HG02763 (cell line): ENCODE measurements at regions not wholly inside any gene's neighbourhood (a gene's known extent, or its start where the extent isn't known, plus 50 kb on each side); places are given as distances from the start of the nearest gene placed in this dataset.

Experiments
- ATAC-seq: cut with Tn5 transposase; IDR thresholded peaks from one replicate; pipeline ENCODE4 v1.9.1; 2021; ENCODE audit warnings: mild to moderate bottlenecking, moderate library complexity; ENCODE audit not compliant: unreplicated experiment

DNA sequence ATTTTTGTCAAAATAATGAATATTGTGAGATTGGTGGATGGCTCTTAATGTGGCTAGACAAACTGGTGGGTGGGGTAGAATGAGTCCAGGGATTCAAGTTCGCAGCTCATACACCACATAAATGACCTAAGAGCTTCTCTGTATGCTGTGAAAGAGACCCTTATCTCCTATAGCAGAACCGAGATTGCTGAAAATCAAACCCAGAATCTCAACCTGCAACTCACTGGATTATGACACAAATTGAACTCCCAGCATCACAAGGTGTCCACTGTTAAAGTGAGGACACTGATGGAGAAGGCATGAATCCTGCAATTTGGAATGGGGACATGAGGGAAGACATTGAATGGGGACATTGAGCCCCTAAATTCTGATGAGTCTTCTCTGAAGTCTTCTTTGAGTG is 51.3 kb upstream of the CNKSR3 start:
- no peak for ATAC-seq

DNA sequence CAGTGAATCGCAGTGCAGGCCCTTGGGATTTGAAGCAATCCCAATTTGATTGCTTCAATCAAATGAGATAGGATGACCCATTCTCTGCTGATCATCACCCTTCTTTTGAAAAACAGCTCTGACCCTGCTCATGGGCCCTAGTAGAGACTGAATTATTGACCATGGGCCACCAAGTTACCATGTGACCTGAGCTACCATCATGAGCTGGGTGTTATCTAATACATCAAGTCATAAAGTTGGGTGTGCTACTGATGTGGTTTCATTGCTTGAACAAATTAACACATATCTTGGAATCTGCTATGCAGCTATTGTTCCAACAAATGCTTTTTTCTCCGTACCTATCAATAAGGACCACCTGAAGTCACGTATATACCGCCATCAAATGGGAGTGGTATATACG is 54.8 kb upstream of the CNKSR3 start:
- ATAC-seq = no peak

DNA sequence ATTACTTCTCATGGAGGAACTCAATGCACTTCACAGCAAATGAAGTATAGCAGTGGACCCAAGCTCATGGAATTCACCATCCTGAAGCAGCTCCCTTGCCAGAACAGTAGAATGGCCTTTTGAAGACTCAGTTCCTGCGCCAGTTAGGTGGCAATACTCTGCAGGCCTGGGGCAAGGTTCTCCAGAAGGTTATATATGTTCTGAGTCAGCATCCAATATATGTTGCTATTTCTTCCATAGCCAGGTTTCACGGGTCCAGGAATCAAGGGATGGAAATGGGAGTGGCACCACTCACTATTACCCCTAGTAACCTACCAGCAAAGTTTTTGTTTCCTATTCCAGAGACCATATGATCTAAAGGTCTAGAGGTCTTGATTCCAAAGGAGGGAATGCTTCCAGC is 56.4 kb upstream of the CNKSR3 start:
- no peak for ATAC-seq

DNA sequence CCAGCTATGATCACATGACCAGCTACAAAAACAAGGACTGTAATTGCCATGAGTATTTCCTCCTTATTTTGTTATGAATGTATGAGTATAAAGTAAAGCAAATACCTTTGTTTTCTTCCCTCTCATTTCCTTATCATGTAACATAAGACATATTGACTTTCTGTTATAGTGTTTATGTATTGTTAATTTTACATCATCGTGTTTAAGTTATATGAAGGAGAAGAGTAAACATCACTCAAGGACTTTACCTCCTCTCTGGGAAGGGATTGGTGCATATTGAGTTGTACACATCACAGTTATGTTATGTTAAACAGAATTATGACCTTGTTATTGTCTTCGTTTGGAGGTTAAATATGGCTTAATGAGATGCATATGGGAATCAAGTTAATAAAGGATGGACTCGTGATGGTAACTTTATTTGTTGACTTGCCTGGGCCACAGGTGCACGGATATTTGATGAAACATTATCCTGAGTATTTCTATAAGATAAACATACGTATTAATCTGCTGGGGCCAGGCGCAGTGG is 57.3 kb upstream of the CNKSR3 start:
- ATAC-seq = no peak

DNA sequence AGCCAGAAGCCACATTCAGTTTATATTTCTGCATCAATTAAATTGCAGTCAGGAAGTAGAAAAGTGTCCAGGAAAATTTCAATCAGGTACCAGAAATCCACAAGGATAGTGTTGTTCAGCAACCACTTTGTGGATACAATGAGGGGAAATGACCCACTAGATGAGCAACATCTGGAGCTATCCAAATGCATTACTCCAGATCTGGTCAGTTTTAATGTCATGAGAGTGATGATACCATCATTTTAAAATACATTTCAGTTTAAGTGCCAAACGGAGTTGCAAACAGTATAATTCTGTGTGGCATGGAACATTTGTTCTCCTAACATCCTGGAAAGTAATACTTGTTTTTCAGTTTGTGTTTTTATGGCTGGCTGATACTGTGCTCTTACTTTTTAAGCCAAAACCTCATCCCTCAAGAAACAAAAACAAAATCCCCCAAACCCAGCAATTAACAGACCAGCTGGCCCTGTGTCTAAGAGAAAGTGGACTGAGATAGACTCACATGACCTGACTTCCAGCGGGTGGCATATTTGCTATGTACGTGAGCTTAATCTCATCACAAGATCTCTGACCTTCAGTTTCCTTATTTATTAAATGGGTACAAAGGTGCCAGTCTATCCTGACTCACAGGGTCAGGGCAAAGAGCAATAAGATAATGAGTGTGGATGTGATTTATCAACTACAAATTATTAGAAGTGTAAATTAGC is 58.8 kb upstream of the CNKSR3 start:
- ATAC-seq = no peak

DNA sequence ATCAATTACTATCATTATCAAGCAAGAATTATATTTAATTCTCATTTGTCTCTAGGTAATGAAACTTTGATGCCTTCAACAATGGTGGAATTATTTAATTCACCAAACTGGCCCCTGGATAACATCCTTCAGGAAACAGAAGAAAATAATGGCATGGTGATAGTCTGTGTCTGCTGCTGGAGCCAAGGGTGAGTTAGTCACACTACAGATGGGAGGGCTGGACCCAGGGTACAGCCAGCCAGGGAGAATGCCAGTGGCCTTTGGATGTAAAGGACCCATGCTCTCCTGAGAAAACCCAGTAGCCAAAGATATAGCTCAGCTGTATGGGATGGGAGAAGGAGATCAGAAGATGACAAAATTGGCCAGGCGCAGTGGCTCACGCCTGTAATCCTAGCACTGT is 60.0 kb upstream of the CNKSR3 start:
- no peak for ATAC-seq

DNA sequence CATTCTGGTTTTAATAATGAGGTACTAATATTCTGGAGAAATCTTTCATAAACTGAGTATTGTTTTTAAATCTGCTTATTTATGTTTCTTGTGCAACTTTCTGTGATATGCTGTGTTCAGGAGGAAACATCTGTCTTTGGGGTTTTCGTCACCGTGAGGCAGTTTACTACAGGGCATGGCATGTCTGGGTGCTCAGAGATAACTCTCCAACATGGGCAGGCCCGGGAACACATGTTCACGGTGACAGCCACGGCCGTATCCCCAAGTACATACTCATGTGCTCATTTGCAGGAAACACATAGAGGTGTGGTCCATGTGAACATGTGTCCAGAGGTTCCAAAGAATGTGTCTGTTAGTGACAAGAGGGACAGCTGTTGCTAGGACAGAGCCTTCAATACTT is 62.1 kb upstream of the CNKSR3 start:
- ATAC-seq = no peak

DNA sequence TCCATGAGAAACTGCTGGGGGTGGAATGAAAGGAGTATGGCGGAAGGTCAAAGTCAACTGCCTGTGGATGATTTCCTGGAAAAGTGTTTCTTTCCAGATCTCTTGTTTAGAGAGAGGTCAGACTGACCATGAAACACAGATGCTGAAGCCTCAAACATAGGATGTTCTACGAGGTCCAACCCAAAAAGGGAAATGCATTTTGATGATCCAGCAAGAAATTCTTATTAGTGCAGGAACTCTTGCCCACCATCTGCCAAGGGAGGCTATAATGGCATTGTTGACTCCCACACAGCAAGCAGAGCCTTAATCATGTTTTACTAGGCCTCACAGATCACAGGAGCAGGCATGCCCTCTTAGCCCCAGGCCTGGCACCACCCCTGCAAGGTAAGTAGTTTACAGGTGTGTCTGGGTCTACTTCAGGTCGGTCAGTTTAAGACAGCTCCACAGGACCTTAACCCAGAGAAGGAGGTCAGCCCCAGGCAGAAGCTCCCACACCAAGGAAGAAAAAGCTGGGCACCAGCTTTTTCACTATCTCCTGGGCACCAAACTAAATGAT is 67.6 kb upstream of the CNKSR3 start:
- no peak for ATAC-seq

DNA sequence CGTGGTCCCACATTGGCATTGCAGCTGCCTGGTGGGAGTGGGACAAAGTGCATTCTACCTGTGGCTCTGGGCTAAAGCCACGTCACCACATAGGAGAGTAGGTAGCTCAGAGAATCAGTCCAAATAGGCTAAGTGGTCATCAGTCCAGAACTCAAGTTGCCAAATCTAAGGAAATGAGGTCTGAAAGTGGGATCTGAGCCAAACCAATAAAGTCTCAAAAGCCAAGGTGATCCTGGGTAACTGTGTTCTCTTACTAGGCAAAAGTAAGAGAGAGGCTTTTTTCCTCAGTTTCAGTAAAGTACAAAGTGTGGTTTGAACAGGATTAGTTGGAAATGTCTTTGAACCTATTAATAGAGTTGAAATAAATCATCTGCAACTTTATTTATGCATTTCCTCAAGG is 68.6 kb upstream of the CNKSR3 start:
- ATAC-seq = no peak

DNA sequence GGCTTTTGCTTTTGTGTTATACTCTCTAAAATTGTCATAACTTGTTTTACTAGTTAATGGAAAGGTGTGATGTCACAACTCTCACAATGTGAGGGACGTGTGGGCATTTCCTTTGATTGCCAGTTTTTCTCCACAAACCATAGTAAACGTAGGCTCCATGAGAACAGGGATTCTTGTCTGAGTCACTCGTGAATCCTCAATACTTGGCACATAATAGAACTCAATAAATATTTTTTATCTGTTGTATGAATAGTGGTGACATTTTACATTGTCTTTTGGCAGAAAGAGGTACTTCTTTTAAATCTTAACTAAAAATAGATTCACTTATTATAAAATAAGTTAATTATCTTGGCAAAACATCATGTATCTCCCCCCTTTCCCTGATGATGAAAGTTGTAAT is 69.0 kb upstream of the CNKSR3 start:
- ATAC-seq = no peak

DNA sequence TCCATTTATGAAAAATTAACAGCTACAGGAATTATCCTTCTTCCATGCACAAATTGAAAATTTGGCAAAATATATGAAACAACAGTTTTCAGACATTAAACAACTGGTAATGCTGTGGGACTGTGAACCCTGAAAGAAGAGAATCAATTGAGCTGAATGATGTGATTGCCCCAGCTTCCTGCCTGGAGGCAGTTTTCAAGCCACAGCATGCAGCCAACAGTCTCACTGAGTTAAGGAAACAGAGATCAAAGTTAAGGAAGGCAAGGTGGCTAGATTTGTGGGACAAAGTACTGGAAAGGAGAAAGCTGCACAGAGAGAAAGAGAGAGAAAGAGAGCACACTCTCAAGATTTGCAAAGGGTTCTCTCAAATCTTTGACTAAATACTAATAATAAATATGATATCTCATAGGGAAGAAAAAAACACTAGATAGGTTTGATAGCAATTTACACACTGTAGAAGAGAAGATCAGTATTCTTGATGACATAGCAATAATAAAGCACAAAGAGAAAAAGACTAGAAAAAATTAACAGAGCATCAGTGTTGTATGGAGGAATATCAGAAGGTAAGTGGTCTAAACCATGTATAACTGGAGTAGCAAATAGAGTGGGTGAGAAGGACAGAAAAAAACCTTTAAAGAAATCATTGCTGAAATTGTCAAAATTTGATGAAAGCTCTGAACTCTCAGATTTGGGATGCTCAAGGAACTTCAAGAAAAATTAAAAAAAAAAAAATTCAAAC is 70.1 kb upstream of the CNKSR3 start:
- ATAC-seq = no peak

DNA sequence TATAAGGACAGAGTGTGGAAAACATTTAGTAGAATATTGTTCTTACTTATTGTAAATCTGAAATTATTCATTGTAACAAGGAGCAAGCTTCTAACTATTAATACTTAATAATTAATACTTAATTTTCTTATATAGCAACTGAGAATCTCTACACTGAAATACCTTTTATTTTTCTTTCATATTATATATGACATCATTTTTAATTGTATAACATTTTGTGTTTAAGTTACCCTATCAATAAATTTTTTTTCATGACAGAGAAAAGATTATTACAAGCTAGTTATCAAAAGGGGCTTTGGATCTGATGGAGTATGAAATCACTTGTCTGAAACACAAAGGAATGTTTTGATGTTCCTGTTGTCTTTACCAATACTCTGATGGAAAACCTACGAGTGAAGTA is 72.2 kb upstream of the CNKSR3 start:
- ATAC-seq = no peak

DNA sequence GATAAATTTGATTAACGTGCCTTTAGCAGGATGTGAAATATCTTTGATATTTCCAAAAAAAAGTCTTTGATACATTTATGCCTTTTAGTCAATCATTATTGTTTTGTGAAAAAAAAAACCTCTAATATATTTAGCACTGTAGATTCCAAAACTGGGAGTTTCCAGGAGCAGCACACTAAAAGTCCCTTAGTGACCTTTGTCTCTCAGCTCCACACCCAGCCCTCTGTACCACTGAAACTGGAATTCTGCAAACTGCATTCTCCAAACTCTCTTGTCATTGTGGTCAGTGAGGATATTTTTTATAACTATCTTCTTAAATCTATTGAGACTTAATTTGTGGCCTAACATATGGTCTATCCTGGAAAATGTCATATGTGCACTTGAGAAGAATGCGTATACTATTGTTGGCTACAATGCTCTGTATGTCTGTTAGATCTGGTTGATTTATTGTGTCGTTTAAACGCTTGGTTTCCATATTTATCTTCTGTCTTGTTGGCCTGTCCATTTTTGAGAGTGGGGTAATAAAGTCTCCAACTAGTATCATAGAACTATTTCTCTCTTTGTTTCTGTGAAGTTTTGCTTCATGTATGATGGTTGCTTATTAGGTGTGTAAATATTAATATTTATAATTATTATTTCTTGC is 73.2 kb upstream of the CNKSR3 start:
- ATAC-seq = no peak

DNA sequence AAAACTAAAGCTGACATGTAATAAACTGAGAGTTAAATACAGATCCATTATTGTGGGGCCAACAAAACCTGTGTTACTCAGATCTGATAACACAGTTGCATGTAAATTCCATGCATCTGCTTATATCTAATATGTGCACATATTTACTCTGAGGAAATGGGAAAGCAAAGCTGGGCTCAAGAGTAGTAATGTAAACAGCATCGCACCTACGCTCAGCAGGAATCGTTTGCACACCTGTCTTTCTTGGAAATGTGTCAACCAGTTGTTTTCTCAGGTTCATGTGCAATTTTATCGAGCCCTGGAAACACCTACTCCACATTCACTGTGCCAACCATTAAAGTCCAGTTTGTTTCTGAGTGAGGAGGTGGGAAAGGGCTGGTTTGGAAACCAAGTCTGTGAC is 80.3 kb upstream of the CNKSR3 start:
- ATAC-seq = no peak

DNA sequence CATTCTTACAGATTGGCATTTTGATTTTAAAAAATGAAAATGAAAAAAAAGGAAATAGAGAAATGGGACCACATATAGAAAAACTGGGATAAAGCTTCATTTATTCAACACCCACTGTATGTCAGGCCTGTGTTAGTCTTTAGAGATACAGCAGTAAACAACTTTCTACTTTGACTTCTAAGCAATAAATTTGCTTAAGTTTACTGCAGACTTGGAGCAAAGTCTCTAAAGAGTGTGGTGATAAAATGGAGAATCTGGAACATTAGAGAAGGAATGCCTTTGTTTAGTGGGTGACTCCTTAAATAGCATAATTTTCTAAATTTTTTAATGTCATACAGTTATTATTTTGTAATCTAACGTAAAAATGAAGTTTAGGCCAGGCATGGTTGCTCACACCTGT is 80.7 kb upstream of the CNKSR3 start:
- ATAC-seq = no peak

DNA sequence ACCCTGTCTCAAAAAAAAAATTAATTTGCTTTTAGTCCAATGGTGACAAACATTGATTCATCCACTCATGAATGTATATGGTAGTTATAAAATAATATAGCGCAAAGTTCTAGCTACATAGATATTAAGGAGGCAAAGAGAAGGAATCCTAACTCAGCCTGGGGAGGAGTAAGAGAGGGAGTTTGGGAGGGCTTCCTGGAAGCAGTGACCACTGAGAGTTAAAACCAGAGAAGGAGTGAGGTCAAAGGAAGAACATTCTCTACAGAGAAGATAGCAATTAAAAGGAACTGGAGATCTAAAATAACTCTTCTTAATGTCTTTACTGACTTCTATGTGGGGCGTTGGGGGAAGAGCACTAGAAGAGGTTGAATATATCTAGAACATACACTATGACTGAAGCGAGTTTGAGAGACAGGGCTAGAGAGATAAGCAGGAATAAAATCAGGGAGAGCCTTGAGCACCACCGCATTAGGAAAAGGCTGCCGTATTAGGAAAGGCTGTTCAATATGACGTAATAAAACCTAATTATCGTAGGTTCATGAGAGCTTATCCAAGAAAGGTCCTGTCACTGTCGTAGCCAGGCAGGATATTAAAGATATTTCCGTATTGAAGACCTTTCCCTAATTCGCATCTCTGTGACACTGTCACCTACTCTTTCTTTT is 81.8 kb upstream of the CNKSR3 start:
- no peak for ATAC-seq

DNA sequence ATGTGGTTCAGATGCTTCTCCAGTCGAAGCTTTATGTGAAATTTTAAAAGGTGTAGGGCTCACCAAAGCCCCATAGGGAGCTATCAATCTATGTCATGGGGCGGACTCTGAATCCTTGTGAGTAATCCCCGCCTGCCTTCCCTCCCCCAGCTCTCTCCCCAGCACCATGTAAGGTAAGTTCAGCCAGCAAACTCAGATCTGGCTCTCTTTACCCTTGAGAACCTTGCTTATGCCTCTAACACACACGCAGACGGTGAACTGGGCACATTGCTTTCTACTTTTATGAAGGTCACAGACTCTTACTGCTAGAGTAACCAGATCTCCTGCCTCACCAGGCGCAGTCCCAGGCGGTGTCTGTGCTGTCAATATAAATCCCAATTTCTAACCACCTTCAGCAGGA is 82.6 kb upstream of the CNKSR3 start:
- no peak for ATAC-seq

DNA sequence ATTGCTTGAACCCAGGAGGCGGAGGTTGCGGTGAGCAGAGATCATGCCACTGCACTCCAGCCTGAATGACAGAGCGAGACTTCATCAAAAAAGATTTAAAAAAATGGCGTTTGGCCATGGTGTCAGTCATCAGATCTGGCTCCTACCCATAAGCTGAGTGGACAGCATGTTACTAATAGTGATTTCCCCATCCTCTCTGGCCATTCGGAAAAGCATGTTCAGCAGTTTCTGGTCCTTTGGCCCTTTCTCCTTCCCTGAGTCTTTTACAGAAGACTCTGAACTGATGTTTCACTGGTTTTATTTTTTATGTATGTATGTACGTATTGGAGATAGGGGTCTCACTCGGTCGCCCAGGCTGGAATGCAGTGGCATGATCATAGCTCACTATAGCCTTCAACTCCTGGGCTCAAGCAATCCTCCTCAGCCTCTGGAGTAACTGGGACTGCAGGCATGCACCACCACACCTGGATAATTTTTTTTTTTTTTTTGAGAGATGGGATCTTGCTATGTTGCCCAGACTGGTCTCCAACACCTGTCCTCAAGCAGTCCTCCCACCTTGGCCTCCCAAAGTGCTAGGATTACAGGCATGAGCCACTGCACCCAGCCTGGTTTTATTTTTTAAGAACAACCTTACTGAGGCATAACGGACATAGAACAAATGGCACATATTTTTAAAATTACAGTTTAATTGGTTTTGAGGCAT is 84.2 kb upstream of the CNKSR3 start:
- ATAC-seq = no peak

DNA sequence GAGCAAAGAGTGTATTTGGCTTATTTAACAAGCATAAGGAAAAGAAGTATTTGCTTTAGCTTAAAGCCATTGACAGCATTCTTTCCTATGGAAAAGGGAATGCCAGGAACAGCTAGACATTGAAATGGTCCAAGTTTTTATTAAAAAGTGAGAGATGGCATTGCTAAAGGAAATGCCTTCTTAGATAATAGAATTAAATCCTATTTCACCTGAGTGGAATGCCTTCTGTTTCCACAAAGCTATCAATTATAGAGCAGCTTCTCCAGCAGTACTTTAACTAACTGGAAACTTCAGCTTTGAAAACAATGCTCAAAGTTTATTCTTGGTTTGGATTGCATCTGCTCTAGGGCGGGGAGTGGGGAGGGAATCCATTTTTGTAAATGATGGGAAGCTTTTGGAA is 85.1 kb upstream of the CNKSR3 start:
- ATAC-seq = no peak

DNA sequence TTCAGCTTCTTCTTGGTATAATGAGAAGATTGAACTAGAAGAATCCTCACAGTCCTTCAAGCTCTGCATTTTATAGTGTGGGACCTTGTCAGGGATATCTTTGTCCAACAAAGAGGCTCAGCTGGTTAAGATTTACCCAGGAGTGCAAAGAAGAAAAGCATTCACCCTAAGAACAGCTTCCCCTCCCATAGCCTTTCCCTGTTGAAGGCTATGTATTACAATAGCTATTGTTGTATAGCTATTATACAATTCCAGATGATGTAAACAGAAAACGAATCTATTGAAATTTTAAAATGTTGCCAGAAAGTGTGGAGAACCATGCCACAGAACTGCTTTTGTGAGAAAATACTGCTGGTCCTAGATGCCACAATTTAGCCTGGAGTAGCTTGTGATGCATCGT is 85.5 kb upstream of the CNKSR3 start:
- ATAC-seq = no peak

DNA sequence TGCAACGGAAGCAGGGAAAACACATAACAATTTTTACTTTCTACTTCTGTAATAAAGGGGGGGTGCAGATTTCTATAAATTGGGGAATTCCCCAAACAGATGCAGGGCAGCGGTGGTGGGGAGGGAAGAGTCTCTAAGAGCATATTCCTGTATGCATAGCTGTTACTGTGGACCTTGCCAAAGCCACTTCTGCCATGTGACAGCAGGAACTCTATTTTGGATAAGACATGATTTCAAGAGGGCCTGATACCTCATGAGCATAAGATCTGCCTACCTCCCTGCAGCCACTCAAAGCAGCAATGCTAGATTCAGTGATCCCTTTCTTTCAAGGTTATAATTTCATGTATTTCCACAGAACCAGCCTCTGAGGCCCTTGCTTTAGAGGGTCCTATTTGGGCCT is 86.2 kb upstream of the CNKSR3 start:
- no peak for ATAC-seq
